ENCODE measurements at regions not wholly inside any gene's neighbourhood (a gene's known extent, or its start where the extent isn't known, plus 50 kb on each side); places are given as distances from the start of the nearest gene placed in this dataset.

DNA sequence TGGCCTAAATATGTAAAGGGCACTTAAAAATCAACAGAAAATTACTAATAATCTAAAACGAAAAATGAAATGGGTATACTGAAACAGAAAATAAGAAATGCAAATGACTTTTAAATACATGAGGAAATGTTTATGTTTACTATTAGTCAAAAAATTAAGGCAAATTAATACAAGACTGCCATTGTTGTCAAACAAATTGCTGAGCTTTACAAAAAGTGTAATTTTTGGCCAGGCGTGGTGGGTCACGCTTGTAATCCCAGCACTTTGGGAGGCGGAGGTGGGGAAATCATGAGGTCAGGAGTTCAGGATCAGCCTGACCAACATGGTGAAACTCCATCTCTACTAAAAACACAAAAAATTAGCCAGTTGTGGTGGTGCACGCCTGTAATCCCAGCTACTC, 343.9 kb upstream of the SGO1 start:
- no peaks in the 10 kb centered on the region for H3F3A ChIP-seq (ENCODE audit: insufficient read depth, low read length, poor library complexity, severe bottlenecking)
- no peak overlapping the region for H3K9ac ChIP-seq (ENCODE audit: low read length)
- no peak overlapping the region for H3K4me3 ChIP-seq (ENCODE audit: low read length)
- H3K79me2 ChIP-seq (replicated peaks; ENCODE audit: insufficient read depth, low read length) = no peaks in the 10 kb centered on the region
- TF ChIP-seq RAD21 (conservative IDR thresholded peaks at IDR 0.05) (no peak), TAF1 (IDR thresholded peaks at IDR 0.05; ENCODE audit: low read depth) (no peak), POLR2AphosphoS5 (IDR thresholded peaks at IDR 0.05) (no peak), EZH2 (IDR thresholded peaks at IDR 0.05; ENCODE audit: borderline replicate concordance, insufficient read depth, low read length, poor library complexity, severe bottlenecking) (no peak), SMC3 (conservative IDR thresholded peaks at IDR 0.05; ENCODE audit: poor library complexity) (no peak), MXI1 (conservative IDR thresholded peaks at IDR 0.05; ENCODE audit: poor library complexity, severe bottlenecking) (no peak), EP300 (conservative IDR thresholded peaks at IDR 0.05; ENCODE audit: poor library complexity, severe bottlenecking) (no peak)
- TF ChIP-seq, protein P1, sequence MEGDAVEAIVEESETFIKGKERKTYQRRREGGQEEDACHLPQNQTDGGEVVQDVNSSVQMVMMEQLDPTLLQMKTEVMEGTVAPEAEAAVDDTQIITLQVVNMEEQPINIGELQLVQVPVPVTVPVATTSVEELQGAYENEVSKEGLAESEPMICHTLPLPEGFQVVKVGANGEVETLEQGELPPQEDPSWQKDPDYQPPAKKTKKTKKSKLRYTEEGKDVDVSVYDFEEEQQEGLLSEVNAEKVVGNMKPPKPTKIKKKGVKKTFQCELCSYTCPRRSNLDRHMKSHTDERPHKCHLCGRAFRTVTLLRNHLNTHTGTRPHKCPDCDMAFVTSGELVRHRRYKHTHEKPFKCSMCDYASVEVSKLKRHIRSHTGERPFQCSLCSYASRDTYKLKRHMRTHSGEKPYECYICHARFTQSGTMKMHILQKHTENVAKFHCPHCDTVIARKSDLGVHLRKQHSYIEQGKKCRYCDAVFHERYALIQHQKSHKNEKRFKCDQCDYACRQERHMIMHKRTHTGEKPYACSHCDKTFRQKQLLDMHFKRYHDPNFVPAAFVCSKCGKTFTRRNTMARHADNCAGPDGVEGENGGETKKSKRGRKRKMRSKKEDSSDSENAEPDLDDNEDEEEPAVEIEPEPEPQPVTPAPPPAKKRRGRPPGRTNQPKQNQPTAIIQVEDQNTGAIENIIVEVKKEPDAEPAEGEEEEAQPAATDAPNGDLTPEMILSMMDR (IDR thresholded peaks at IDR 0.05; ENCODE audit: poor library complexity, severe bottlenecking) = no peak
- TF ChIP-seq, protein P2, sequence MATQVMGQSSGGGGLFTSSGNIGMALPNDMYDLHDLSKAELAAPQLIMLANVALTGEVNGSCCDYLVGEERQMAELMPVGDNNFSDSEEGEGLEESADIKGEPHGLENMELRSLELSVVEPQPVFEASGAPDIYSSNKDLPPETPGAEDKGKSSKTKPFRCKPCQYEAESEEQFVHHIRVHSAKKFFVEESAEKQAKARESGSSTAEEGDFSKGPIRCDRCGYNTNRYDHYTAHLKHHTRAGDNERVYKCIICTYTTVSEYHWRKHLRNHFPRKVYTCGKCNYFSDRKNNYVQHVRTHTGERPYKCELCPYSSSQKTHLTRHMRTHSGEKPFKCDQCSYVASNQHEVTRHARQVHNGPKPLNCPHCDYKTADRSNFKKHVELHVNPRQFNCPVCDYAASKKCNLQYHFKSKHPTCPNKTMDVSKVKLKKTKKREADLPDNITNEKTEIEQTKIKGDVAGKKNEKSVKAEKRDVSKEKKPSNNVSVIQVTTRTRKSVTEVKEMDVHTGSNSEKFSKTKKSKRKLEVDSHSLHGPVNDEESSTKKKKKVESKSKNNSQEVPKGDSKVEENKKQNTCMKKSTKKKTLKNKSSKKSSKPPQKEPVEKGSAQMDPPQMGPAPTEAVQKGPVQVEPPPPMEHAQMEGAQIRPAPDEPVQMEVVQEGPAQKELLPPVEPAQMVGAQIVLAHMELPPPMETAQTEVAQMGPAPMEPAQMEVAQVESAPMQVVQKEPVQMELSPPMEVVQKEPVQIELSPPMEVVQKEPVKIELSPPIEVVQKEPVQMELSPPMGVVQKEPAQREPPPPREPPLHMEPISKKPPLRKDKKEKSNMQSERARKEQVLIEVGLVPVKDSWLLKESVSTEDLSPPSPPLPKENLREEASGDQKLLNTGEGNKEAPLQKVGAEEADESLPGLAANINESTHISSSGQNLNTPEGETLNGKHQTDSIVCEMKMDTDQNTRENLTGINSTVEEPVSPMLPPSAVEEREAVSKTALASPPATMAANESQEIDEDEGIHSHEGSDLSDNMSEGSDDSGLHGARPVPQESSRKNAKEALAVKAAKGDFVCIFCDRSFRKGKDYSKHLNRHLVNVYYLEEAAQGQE (IDR thresholded peaks at IDR 0.05; ENCODE audit: borderline replicate concordance) = no peak
- no peak overlapping the region for H3K27ac ChIP-seq (ENCODE audit: low read length)
- no peaks in the 10 kb centered on the region for H4K20me1 ChIP-seq (ENCODE audit: insufficient read depth)
- no peaks in the 10 kb centered on the region for H3K36me3 ChIP-seq (ENCODE audit: insufficient read depth, low read length)
- no peaks in the 10 kb centered on the region for H3K27me3 ChIP-seq (ENCODE audit: insufficient read depth, low read depth, low read length)
- H3K9me2 ChIP-seq (ENCODE audit: insufficient read depth, low read length) = no peaks in the 10 kb centered on the region
- no peaks in the 10 kb centered on the region for H3K9me3 ChIP-seq (ENCODE audit: low read length)
- H3K4me2 ChIP-seq (ENCODE audit: low read length) = no peak overlapping the region
- no peak overlapping the region for H2AFZ ChIP-seq (ENCODE audit: low read depth, low read length)

DNA sequence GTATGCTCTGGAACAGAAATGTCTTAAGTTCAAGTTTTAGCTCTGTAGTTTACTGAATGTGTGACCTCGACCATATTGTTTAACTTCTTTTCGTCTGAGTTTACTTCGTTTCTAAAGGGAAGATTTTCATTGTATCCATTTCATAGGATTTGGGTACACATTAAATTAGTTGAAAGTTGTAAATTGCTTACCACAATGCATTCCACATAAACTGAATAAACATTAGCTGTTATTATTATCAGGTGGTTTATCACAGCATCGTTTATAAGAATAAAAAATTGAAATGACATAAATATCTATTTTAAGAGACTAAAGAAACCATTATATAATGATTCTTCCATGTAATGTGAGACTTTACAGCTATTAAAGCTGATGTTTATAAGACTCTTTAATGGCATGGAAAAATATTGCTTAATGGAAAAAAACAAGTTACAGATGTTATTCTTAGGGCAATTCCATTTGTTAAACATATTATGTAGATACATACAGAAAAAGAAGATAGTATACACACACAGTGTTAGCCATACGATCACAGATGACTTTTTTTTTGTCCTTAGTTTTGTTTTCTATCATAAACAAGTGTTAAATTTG, 342.3 kb upstream of the SGO1 start:
- Histone ChIP-seq H3K9me2 (ENCODE audit: insufficient read depth, low read length) (no peaks in the 10 kb centered on the region), H3K36me3 (ENCODE audit: insufficient read depth, low read length) (no peaks in the 10 kb centered on the region), H3K4me2 (ENCODE audit: low read length) (no peak overlapping the region), H2AFZ (ENCODE audit: low read depth, low read length) (no peak overlapping the region), H3F3A (ENCODE audit: insufficient read depth, low read length, poor library complexity, severe bottlenecking) (no peaks in the 10 kb centered on the region), H3K27ac (ENCODE audit: low read length) (no peak overlapping the region), H3K4me3 (ENCODE audit: low read length) (no peak overlapping the region), H3K27me3 (ENCODE audit: insufficient read depth, low read depth, low read length) (no peaks in the 10 kb centered on the region), H3K79me2 (replicated peaks; ENCODE audit: insufficient read depth, low read length) (no peaks in the 10 kb centered on the region), H4K20me1 (ENCODE audit: insufficient read depth) (no peaks in the 10 kb centered on the region), H3K9ac (ENCODE audit: low read length) (no peak overlapping the region), H3K9me3 (ENCODE audit: low read length) (no peaks in the 10 kb centered on the region)
- no peak for TF ChIP-seq RAD21 (conservative IDR thresholded peaks at IDR 0.05)

DNA sequence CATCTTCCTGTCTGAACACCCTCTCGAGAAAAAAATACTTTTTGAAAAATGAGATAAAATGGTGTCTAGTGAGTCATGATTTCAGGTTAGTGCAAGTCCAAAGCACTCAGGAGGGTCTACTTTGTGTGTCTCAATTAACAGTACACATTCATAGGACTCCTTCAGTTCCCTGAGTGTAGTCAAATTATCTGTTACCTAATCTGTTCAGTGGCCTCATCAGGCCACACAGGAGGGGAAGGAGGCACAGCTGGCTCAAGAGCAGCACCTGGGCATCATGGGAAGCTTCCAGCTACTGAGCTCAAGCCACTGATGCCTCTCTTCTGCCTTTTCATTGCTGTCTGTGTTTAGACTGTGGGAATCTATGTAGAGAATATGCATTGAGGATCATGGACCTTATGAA, 341.4 kb upstream of the SGO1 start:
- H3F3A ChIP-seq (ENCODE audit: insufficient read depth, low read length, poor library complexity, severe bottlenecking) = no peaks in the 10 kb centered on the region
- H3K4me3 ChIP-seq (ENCODE audit: low read length) = no peak overlapping the region
- H4K20me1 ChIP-seq (ENCODE audit: insufficient read depth) = no peaks in the 10 kb centered on the region
- no peak overlapping the region for H3K4me2 ChIP-seq (ENCODE audit: low read length)
- H3K27ac ChIP-seq (ENCODE audit: low read length) = no peak overlapping the region
- H3K36me3 ChIP-seq (ENCODE audit: insufficient read depth, low read length) = no peaks in the 10 kb centered on the region
- no peak overlapping the region for H3K9ac ChIP-seq (ENCODE audit: low read length)
- H3K79me2 ChIP-seq (replicated peaks; ENCODE audit: insufficient read depth, low read length) = no peaks in the 10 kb centered on the region
- no peak overlapping the region for H2AFZ ChIP-seq (ENCODE audit: low read depth, low read length)
- no peaks in the 10 kb centered on the region for H3K9me3 ChIP-seq (ENCODE audit: low read length)
- no peaks in the 10 kb centered on the region for H3K9me2 ChIP-seq (ENCODE audit: insufficient read depth, low read length)
- no peaks in the 10 kb centered on the region for H3K27me3 ChIP-seq (ENCODE audit: insufficient read depth, low read depth, low read length)
- TF ChIP-seq SMC3 (conservative IDR thresholded peaks at IDR 0.05; ENCODE audit: poor library complexity) = no peak
- TF ChIP-seq POLR2AphosphoS5 (IDR thresholded peaks at IDR 0.05) = no peak
- no peak for TF ChIP-seq TAF1 (IDR thresholded peaks at IDR 0.05; ENCODE audit: low read depth)
- TF ChIP-seq EP300 (conservative IDR thresholded peaks at IDR 0.05; ENCODE audit: poor library complexity, severe bottlenecking) = no peak

Measured in neural cell (in vitro differentiated cells).